ENCODE measurements at regions not wholly inside any gene's neighbourhood (a gene's known extent, or its start where the extent isn't known, plus 50 kb on each side); places are given as distances from the start of the nearest gene placed in this dataset.

DNA sequence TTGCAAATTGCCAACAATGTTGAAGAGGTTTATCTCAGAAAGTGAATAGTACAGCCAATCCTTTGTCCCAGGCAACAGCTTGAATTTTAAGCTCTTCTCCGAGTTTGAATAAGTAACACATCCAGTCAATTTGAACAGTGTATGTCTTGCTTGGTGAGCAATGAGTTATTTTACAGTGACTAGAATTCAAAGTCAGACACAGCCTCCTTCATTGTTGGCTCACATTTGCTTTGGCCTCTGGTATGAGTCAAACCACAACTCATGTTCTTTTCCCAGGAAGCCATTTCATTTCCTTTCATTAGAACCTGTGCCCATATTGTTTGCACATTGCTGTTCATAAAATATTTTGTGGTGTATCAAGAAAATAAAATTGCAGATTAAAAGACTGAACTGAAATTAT is 622.0 kb upstream of the DAB2 start:
- no peak for TF ChIP-seq ZFX (IDR thresholded peaks at IDR 0.05)
- TF ChIP-seq, protein P1, sequence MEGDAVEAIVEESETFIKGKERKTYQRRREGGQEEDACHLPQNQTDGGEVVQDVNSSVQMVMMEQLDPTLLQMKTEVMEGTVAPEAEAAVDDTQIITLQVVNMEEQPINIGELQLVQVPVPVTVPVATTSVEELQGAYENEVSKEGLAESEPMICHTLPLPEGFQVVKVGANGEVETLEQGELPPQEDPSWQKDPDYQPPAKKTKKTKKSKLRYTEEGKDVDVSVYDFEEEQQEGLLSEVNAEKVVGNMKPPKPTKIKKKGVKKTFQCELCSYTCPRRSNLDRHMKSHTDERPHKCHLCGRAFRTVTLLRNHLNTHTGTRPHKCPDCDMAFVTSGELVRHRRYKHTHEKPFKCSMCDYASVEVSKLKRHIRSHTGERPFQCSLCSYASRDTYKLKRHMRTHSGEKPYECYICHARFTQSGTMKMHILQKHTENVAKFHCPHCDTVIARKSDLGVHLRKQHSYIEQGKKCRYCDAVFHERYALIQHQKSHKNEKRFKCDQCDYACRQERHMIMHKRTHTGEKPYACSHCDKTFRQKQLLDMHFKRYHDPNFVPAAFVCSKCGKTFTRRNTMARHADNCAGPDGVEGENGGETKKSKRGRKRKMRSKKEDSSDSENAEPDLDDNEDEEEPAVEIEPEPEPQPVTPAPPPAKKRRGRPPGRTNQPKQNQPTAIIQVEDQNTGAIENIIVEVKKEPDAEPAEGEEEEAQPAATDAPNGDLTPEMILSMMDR (conservative IDR thresholded peaks at IDR 0.05) = no peak
- no peak overlapping the region for H3K27ac ChIP-seq

DNA sequence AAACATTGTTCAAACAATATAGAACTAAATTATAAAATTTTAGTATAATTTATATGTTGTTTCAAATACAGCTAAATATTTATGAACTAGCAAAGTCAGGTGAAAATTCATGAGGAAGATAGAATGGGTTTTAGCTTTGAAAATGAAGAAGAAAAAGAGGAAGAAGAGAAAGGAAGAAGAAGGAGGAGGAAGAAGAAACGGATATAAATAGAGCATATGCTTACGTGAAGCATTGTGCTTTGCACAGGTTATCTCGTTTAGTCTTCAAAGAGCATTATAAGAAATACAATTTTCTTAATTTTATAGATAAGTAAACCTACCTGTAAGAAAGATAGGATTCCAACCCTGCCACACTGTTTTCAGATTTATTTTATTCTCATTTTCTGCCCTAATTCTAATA is 620.6 kb upstream of the DAB2 start:
- no peak for TF ChIP-seq ZFX (IDR thresholded peaks at IDR 0.05)
- TF ChIP-seq, protein P1 (conservative IDR thresholded peaks at IDR 0.05) = no peak
- no peak overlapping the region for H3K27ac ChIP-seq

DNA sequence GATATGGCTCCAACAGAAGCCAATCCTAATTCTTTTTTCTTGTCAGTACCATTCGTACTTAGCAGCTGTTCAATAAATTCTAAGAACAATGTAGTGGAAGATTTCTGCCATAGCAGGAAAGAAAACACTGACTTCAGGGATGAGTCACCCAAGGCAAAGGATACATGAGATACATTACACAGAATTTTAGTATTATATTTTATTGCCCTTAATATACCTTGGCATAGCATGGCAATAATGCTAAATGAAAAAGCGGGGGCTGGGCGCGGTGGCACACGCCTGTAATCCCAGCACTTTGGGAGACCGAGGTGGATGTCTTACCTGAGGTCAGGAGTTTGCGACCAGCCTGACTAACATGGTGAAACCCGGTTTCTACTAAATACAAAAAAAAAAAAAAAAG is 619.1 kb upstream of the DAB2 start:
- TF ChIP-seq ZFX (IDR thresholded peaks at IDR 0.05) = no peak
- TF ChIP-seq, protein P1 (conservative IDR thresholded peaks at IDR 0.05) = no peak
- no peak overlapping the region for H3K27ac ChIP-seq

DNA sequence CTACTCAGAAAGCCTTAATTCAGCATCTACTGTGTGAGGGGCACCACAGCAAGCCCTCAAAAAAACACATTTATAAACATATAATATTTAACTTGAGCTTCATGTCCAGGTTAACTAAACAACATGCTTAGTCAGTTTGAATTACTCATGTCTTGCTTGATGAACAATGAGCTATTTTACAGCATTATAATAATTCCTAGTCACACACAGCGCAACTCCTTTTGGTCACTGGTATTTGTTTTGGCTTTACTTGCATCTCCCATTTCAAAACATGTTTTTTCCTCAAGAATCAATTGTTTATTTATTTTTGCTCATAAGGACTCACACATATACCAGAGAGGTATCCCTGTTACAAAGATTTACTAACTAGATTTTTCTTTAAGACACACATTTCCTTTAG is 616.7 kb upstream of the DAB2 start:
- TF ChIP-seq ZFX (IDR thresholded peaks at IDR 0.05) = no peak
- TF ChIP-seq, protein P1 (conservative IDR thresholded peaks at IDR 0.05) = no peak
- no peak overlapping the region for H3K27ac ChIP-seq

DNA sequence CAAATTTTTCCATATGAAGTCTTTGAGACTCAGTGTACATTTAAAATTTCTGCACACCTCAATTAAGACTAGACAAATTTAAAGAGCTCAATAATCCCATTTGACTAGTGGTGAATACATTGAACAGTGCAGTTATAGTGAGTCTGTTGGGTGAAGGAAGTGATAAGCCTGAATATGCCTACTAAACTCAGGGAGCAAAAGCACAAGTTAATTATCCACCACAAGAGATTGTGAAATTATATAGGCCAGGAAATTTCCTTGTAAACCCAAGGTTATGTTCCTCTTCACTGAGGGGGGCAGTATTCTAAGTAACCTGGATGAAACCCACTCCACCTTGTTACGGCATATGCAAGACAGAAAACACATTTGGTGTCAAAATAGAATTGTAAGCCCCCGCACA is 612.9 kb upstream of the DAB2 start:
- no peak overlapping the region for H3K27ac ChIP-seq
- TF ChIP-seq, protein P1 (conservative IDR thresholded peaks at IDR 0.05) = no peak
- no peak for TF ChIP-seq ZFX (IDR thresholded peaks at IDR 0.05)

DNA sequence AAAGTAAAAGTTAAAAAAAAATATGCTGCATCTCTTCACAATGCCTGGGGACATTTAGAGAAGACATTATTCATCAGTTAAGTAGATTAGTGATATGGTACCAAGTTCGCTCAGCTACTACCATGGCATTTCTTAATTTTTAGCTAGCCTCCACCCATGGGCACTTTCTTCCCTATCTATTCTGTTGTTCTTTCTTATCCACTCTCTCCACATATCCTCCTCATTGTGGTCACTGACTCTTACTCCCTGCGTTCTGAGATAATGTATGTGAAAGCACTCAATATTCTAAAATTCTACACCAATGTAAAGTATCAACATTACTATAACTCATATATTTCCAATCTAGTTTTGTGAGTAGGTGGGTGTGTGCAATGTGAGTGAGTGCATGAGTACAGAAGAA is 609.7 kb upstream of the DAB2 start:
- TF ChIP-seq ZFX (IDR thresholded peaks at IDR 0.05) = no peak
- TF ChIP-seq, protein P1 (conservative IDR thresholded peaks at IDR 0.05) = no peak
- no peak overlapping the region for H3K27ac ChIP-seq

DNA sequence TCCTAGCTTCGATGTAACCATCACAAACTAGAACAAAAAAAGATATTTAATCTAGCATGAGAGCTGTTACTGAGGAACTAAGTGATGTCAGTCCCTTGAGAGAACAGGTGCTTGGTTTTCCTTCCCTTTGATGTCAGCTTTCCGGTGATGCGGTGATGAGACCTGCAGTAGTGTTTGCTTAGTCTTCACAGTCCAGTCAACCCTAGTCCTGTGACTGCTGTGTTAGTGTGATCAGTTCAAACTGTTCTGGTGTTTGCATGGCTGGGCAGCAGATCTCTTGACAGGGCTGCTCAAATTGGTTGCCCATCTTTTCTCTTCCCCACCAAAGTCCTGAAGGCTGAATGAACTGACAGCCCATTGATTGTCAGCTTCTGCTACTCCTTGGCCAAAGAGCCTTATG is 608.6 kb upstream of the DAB2 start:
- TF ChIP-seq, protein P1 (conservative IDR thresholded peaks at IDR 0.05) = no peak
- no peak for TF ChIP-seq ZFX (IDR thresholded peaks at IDR 0.05)
- H3K27ac ChIP-seq = no peak overlapping the region
